ENCODE measurements at regions not wholly inside any gene's neighbourhood (a gene's known extent, or its start where the extent isn't known, plus 50 kb on each side); places are given as distances from the start of the nearest gene placed in this dataset.

DNA sequence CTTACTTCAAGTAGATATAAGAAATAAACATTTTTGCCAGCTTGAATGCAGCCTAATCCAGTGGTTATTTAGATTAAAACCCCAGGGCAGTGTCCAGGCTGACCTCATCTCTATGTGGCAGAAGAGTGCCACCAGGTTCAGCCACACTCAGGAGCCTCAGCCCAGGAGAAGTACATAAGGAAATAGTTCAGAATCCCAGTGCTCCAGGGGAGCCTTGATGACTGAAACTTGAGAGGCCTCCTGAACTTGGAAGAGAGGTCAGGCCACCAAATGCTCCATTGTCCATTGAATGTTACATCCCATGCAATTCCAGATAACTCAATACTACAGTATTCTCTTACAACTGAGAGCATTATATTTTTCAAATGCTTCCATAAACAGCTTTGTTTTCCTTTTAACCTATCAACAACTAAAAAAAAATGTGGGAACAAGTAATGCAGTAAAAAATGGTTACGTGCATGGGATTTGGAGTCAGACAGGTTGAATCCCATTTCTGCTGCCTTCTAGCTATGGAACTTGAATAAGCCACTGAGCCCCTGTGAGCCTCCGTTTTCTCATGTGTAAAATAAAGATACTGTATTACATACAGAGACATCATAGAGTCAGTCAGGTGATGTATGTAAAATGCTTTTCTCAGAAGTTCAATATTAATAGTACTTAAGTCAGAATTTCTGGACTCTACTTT, 248.0 kb downstream of the PLPP3 start:
- TF ChIP-seq SNAI1 (CRISPR knock-in tag; IDR thresholded peaks at IDR 0.05; ENCODE audit: borderline replicate concordance) (no peak), NR2C2 (CRISPR knock-in tag; IDR thresholded peaks at IDR 0.05; ENCODE audit: borderline replicate concordance) (no peak), ZNF362 (CRISPR knock-in tag; IDR thresholded peaks at IDR 0.05; ENCODE audit: borderline replicate concordance) (no peak), ZSCAN12 (CRISPR knock-in tag; IDR thresholded peaks at IDR 0.05) (no peak), KLF9 (CRISPR knock-in tag; IDR thresholded peaks at IDR 0.05; ENCODE audit: low read depth) (no peak), BRCA1 (CRISPR knock-in tag; IDR thresholded peaks at IDR 0.05) (no peak), POLR2A (IDR thresholded peaks at IDR 0.05; ENCODE audit: insufficient read depth in 1 of 2, low read depth in 2 of 2, low read length in 2 of 2) (no peak), FOXJ3 (CRISPR knock-in tag; IDR thresholded peaks at IDR 0.05; ENCODE audit: borderline replicate concordance) (no peak), RCOR2 (CRISPR knock-in tag; IDR thresholded peaks at IDR 0.05) (no peak), NRL (CRISPR knock-in tag; IDR thresholded peaks at IDR 0.05; ENCODE audit: borderline replicate concordance) (no peak), MYC (CRISPR knock-in tag; IDR thresholded peaks at IDR 0.05; ENCODE audit: borderline replicate concordance) (no peak)
- TF ChIP-seq, protein P1, sequence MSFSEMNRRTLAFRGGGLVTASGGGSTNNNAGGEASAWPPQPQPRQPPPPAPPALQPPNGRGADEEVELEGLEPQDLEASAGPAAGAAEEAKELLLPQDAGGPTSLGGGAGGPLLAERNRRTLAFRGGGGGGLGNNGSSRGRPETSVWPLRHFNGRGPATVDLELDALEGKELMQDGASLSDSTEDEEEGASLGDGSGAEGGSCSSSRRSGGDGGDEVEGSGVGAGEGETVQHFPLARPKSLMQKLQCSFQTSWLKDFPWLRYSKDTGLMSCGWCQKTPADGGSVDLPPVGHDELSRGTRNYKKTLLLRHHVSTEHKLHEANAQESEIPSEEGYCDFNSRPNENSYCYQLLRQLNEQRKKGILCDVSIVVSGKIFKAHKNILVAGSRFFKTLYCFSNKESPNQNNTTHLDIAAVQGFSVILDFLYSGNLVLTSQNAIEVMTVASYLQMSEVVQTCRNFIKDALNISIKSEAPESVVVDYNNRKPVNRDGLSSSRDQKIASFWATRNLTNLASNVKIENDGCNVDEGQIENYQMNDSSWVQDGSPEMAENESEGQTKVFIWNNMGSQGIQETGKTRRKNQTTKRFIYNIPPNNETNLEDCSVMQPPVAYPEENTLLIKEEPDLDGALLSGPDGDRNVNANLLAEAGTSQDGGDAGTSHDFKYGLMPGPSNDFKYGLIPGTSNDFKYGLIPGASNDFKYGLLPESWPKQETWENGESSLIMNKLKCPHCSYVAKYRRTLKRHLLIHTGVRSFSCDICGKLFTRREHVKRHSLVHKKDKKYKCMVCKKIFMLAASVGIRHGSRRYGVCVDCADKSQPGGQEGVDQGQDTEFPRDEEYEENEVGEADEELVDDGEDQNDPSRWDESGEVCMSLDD (CRISPR knock-in tag; IDR thresholded peaks at IDR 0.05; ENCODE audit: borderline replicate concordance) = no peak
- TF ChIP-seq, protein P2, sequence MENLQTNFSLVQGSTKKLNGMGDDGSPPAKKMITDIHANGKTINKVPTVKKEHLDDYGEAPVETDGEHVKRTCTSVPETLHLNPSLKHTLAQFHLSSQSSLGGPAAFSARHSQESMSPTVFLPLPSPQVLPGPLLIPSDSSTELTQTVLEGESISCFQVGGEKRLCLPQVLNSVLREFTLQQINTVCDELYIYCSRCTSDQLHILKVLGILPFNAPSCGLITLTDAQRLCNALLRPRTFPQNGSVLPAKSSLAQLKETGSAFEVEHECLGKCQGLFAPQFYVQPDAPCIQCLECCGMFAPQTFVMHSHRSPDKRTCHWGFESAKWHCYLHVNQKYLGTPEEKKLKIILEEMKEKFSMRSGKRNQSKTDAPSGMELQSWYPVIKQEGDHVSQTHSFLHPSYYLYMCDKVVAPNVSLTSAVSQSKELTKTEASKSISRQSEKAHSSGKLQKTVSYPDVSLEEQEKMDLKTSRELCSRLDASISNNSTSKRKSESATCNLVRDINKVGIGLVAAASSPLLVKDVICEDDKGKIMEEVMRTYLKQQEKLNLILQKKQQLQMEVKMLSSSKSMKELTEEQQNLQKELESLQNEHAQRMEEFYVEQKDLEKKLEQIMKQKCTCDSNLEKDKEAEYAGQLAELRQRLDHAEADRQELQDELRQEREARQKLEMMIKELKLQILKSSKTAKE (CRISPR knock-in tag; IDR thresholded peaks at IDR 0.05; ENCODE audit: borderline replicate concordance) = no peak
- TF ChIP-seq, protein P3, sequence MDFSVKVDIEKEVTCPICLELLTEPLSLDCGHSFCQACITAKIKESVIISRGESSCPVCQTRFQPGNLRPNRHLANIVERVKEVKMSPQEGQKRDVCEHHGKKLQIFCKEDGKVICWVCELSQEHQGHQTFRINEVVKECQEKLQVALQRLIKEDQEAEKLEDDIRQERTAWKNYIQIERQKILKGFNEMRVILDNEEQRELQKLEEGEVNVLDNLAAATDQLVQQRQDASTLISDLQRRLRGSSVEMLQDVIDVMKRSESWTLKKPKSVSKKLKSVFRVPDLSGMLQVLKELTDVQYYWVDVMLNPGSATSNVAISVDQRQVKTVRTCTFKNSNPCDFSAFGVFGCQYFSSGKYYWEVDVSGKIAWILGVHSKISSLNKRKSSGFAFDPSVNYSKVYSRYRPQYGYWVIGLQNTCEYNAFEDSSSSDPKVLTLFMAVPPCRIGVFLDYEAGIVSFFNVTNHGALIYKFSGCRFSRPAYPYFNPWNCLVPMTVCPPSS (IDR thresholded peaks at IDR 0.05) = no peak
